Progenitor cell of endocrine pancreas (in vitro differentiated cells): ENCODE measurements at regions not wholly inside any gene's neighbourhood (a gene's known extent, or its start where the extent isn't known, plus 50 kb on each side); places are given as distances from the start of the nearest gene placed in this dataset.

ENCODE experiments used
- DNase-seq: peaks from one replicate; pipeline ENCODE4 v3.0.0; 2021; ENCODE audit warnings: low spot score; ENCODE audit not compliant: unreplicated experiment
- H3K27ac Mint-ChIP-seq: 2 replicates; pipeline ENCODE4 v1.8.0; 2021; ENCODE audit warnings: mild to moderate bottlenecking, moderate library complexity, mixed read lengths
- H3K27me3 Mint-ChIP-seq: 2 replicates; pipeline ENCODE4 v1.8.0; 2021; ENCODE audit warnings: mixed read lengths
- H3K36me3 Mint-ChIP-seq: 2 replicates; pipeline ENCODE4 v1.8.0; 2022; ENCODE audit warnings: mixed read lengths; ENCODE audit not compliant: insufficient read depth
- H3K4me1 Mint-ChIP-seq: 2 replicates; pipeline ENCODE4 v1.8.0; 2021; ENCODE audit warnings: low read depth, mixed read lengths
- H3K4me3 Mint-ChIP-seq: 2 replicates; pipeline ENCODE4 v1.8.0; 2021; ENCODE audit warnings: low read depth, mild to moderate bottlenecking, moderate library complexity, mixed read lengths
- H3K9me3 Mint-ChIP-seq: 2 replicates; pipeline ENCODE4 v1.8.0; 2021; ENCODE audit warnings: low read depth, mixed read lengths
- TF ChIP-seq, protein P1 (sequence below): fragments of 200-600 bp; sonication (generic); IDR thresholded peaks from one replicate; pipeline ENCODE4 v1.5.0; 2021; ENCODE audit warnings: antibody characterized with exemption, mild to moderate bottlenecking; ENCODE audit not compliant: unreplicated experiment

DNA sequence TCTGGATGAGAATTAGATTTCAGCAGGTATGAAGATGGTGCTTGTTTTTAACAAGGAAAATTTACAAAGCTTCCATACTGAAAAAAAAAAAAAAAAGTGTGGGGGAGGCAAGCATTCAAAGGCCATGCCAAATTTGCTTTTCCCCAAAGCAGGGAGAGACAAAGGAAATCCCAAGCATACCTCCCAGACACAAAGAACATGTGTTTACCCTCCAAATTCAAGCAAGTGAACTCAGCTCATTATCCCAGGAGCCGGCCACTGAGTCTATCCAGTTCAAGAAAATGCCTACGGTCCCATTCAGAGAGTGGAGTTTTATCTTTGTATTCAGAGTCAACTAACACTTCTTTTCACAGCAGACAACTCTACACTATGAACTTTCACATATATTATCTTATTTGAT, 102.7 kb upstream of the ID4 start:
- H3K27me3 Mint-ChIP-seq: no peaks in the 10 kb centered on the region

DNA sequence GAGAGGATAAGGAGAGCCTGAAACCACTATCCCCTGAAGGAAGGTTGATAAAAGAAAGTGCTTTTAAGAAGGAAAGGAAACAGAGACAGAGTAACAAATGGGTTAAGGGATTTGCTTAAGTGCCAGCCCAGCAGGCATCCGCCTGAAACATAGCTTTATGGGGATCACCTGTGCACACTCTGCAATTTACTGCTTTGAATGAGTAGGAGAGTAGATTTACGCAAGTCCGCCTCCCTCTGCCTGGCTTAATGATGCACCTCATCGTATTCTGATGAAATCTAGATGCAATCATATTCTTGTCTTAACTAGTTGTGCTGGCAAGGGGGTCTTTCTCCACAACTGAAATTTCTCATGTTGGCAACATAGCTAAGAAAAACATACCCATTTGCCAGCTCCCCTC, 101.1 kb upstream of the ID4 start:
- Mint-ChIP-seq H3K36me3 (no peaks in the 10 kb centered on the region), H3K4me1 (peaks cover 12% of the 10 kb centered on the region), H3K27me3 (no peaks in the 10 kb centered on the region), H3K9me3 (peaks cover 4% of the 10 kb centered on the region), H3K4me3 (no peak overlapping the region), H3K27ac (no peak overlapping the region)
- DNase-seq: no peak
- TF ChIP-seq, protein P1, sequence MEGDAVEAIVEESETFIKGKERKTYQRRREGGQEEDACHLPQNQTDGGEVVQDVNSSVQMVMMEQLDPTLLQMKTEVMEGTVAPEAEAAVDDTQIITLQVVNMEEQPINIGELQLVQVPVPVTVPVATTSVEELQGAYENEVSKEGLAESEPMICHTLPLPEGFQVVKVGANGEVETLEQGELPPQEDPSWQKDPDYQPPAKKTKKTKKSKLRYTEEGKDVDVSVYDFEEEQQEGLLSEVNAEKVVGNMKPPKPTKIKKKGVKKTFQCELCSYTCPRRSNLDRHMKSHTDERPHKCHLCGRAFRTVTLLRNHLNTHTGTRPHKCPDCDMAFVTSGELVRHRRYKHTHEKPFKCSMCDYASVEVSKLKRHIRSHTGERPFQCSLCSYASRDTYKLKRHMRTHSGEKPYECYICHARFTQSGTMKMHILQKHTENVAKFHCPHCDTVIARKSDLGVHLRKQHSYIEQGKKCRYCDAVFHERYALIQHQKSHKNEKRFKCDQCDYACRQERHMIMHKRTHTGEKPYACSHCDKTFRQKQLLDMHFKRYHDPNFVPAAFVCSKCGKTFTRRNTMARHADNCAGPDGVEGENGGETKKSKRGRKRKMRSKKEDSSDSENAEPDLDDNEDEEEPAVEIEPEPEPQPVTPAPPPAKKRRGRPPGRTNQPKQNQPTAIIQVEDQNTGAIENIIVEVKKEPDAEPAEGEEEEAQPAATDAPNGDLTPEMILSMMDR: no peak

More for the DNA sequence above, 102.7 kb upstream of the ID4 start:
- H3K9me3 Mint-ChIP-seq: peaks cover 10% of the 10 kb centered on the region
- no peak for DNase-seq
- H3K27ac Mint-ChIP-seq: peak overlapping the region; percentile 37
- peaks cover 12% of the 10 kb centered on the region for H3K4me1 Mint-ChIP-seq
- TF ChIP-seq, protein P1: no peak
- H3K36me3 Mint-ChIP-seq: no peaks in the 10 kb centered on the region
- H3K4me3 Mint-ChIP-seq: no peak overlapping the region

DNA sequence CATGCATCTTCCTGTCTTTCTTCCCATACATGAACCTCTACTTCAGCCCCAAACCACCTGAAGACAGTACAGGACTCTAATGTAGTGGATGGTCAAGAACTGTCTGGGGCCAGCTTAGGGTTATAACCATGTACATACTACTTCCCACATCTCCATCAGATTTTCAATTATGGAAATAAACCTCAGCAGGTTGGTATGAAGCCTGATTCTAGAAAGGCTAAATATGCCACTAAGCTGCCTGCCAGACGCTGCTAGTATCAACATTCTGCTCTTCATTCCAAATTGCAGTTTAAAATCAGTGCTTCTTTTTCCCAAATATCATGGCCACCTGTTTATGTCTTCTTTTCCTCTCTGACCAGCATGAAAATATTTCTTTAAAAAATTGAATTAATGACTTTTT, 99.2 kb upstream of the ID4 start:
- Mint-ChIP-seq H3K36me3 (no peaks in the 10 kb centered on the region), H3K27ac (no peak overlapping the region), H3K9me3 (no peaks in the 10 kb centered on the region), H3K4me3 (no peak overlapping the region), H3K4me1 (peaks cover 12% of the 10 kb centered on the region), H3K27me3 (no peaks in the 10 kb centered on the region)
- no peak for DNase-seq
- TF ChIP-seq, protein P1: no peak

DNA sequence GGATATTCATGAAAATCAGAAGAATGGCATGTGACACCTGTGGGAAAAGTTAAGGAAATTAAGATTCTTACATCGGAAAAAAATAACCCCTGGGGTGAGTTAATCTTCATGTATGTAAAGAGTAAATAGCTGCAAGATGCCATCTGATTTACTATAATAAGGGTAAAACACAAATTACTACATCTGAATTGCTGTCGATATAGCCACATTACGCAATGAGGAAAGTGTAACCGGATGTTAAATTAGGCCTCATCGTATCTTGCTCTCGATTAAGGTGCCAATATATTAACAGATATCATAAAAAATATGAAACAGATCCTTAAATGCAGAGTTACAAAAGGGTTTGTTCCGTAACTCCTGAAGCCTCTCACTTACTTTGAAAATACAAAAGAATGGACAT, 87.4 kb upstream of the ID4 start:
- H3K27ac Mint-ChIP-seq: no peak overlapping the region
- no peaks in the 10 kb centered on the region for H3K9me3 Mint-ChIP-seq
- peaks cover 10% of the 10 kb centered on the region for H3K4me1 Mint-ChIP-seq
- DNase-seq: no peak
- H3K36me3 Mint-ChIP-seq: no peaks in the 10 kb centered on the region
- H3K4me3 Mint-ChIP-seq: no peak overlapping the region
- H3K27me3 Mint-ChIP-seq: no peaks in the 10 kb centered on the region
- TF ChIP-seq, protein P1: no peak

DNA sequence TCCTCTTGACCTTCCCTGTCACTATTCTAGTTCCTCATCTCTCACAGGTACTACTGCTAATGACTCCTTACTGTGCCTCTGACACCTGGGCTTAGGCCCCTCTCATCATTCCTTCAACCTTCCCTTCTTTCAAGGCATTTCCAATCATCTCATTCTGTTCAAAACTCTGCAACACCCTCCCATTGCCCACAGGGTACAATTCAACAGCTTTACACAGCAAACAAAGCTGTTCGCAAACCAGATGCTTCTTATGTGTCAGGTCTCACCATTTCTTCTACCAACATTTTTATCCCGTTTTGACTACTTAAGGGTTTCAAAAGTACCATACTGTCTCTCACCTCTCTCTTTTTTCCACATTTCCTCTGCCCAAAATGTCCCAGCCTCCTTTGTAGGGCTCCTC, 84.4 kb upstream of the ID4 start:
- TF ChIP-seq, protein P1: no peak
- H3K4me1 Mint-ChIP-seq: peaks cover 10% of the 10 kb centered on the region
- no peaks in the 10 kb centered on the region for H3K36me3 Mint-ChIP-seq
- no peaks in the 10 kb centered on the region for H3K9me3 Mint-ChIP-seq
- H3K4me3 Mint-ChIP-seq: no peak overlapping the region
- no peaks in the 10 kb centered on the region for H3K27me3 Mint-ChIP-seq
- DNase-seq: no peak
- H3K27ac Mint-ChIP-seq: peak overlapping the region; percentile 12
